ENCODE measurements at regions not wholly inside any gene's neighbourhood (a gene's known extent, or its start where the extent isn't known, plus 50 kb on each side); places are given as distances from the start of the nearest gene placed in this dataset.
A peak's percentile ranks its signal among the peaks of the same experiment; 100 is the strongest.
"Not testable (repeated sequence)": the region's sequence is repeated elsewhere in the genome, so short reads cannot be mapped to it uniquely, and the experiment has no call there.

DNA sequence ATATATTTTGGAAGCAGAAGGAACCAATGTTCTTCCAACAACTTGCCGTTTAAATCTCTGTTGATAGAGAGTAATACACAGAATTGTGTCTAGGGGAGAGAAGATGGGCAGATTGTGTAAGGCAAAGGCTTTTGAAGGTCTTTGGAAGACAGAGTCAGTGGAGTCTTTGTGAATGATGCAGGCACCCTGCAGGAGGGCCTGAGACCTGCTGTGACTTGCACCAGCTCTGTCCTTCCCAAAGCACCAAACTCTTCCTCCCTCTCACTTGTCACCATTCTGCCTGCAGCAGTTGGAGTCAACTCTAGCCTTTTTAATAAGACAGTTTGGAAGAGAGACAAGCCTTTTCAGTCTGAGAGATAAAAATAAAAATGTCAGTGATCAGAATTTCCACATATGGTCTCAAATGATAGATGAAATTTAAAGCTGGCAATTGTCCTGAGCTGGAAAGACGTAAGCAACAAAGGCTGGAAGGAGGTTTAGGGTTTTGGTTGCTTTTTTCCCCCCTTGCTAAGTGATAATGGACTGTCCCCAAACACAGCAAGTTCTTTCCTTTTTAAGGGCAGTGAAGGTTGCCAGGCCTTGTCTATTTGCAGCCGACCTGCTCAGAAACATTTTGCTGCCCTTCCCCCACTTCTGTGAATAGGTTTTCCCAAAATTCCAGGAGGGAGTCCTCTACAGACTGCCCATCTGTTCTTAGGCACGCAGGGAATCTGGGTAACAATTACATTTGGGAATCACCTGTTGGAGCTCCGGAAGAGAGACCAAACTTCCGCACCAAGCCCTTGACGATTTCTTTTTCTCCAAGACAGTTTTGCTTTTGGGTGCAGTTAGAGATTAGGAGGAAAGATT, 103.0 kb upstream of the NTF3 start:
- DNase-seq: no peak

DNA sequence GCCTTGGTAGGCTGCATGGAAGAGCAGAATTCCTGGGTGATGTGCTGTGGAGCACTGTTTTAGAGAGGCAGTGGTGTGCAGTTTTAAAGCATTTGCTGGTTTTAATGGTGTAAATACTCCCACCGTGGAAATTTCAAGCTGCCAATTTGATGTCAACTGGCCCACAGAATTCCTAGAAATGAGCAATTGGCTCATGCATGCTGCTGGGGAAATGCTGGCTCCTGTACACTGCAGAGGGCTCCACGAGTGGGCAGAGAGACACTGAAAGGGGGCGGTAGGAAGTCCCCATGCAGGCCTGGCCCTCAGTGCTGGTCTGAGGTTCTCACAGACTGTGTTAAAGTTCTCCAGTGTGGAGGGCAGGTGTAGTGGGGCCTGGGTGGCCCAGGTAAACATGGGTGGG, 99.4 kb upstream of the NTF3 start:
- no peak for DNase-seq

DNA sequence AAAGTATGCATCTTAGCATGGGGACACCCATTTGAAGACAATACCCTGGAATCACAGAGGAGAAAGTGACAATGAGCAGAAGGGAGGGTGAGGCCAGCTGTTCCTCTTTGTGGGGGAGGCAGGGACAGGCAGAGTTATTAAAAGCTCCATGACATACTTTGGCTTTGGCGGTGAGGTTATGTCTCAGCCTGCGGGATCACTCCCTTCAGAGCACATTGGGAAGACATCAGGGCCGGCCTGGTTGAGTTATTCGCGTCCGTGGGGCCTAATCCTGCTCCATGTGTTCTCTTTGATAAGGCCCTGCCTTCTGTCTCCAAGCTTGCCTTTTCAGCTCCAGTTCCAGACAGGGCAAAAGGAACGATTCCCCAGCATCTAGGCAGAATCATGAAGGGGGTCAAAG, 98.8 kb upstream of the NTF3 start:
- DNase-seq: no peak

DNA sequence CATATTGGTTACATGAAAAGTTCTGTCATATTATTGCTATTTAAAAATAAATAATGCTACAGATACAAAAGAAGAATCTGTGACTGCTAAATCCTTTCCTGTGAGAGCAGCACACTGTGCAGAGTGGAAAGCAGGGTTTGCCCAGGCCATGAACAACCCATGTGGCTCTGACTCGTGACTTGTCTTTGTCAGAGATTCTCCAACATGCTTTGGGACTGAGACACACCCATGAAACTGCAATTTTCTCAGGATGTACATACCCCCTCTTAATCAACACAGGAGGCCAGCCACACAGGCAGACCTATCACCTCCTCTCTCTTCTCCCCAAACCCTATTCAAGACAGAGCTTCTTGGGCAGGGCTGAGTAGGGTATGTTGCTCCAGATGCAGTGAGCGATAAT, 96.8 kb upstream of the NTF3 start:
- no peak for DNase-seq

DNA sequence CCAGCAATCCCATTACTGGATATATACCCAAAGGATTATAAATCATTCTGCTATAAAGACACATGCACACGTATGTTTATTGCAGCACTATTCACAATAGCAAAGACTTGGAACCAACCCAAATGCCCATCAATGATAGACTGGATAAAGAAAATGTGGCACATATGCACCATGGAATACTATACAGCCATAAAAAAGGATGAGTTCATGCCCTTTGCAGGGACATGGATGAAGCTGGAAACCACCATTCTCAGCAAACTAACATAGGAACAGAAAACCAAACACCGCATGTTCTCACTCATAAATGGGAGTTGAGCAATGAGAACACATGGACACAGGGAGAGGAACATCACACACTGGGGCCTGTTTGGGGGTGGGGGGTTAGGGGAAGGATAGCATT, 90.8 kb upstream of the NTF3 start:
- not testable (repeated sequence) for DNase-seq

DNA sequence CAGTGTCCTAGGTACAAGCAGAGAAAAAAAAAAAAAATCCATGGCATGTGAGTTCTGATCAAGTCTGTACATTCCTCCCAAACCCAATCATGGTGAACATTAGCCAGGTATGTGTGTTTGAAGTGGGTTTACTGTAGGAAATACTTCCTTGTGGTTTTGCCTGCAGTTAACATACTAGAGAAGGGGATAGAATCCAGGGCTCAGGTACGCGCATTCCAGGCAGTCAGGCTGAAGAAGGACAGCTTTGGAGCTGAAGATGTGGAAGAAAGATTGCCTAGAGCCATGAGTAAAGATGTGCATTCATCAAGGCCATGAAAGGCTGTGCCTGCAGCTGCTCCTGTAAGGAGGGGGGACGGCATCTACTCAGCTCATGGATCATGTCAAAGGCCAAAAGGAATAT, 88.2 kb upstream of the NTF3 start:
- DNase-seq: no peak

DNA sequence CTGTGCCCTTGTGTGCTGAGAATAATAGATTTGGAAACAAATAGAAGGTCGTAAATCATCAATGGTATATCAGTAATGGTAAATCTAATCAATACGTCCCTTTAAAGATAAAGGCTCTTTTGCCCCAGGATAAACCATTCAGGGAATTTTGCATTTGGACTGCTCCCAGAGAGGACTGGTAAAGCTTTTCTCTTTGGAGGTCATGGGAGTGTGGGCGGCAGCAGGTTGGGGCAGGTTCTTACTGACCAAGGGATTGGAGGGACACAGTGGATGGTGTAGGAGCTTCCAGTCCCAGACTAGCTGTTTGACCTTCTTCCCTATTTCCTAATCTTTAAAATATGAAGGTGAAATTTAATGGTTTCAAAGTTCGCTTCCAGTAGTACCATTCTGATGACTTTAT, 87.8 kb upstream of the NTF3 start:
- DNase-seq: no peak

DNA sequence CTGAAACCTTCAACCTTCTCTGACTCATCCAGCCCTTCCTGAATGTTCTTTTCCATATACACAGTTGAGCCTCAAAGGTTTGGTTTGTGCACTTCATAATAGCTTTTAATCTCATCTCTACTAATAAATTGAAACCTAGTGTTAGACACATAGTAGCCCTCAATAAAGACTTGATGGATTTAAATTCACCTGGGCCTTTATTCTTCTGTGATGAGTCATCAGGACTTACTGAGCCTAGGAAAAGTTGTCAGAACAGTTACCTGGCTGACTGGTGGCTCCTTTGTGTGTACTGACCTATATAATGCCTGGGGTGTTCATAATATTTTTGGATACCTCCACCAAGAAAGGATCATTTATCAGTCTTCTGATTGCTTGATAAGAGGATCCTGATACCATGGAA, 86.4 kb upstream of the NTF3 start:
- no peak for DNase-seq

DNA sequence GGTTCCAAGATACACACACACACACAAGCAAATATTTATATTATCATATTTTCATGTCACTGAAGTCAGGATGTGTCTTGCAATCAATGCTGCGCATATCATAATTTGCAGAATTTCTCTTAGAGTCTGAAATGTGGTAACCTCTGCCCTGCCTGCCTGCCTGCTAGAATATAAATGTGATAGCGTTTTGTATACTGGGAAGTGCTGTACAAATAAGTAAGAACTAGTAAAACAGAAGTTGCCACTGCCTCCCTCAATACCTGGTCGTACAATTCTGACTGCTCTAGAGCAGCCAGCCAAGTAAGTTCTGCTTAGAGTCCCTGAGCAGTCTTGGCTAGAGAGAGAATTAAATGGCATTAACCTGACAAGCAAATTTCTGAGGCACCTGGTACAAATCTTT, 83.9 kb upstream of the NTF3 start:
- DNase-seq: no peak

DNA sequence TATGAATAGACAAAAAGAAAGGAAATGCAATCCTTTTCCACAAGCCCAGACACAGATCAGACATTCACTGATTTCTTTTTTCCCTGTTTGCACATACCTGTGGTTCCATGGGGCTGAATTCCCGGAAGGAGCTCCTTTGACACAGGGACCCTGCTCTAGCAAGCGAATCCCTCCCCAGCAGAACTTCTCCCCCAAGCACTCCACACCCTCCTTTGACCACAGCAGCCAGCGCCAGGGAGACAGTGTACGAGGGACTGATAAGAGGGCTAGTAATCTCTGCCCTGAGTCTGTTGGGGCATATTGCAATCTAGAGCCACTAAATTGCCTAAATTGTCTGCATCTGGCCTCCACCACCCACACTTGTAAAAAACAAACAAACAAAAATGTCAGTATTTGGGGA, 83.4 kb upstream of the NTF3 start:
- no peak for DNase-seq

DNA sequence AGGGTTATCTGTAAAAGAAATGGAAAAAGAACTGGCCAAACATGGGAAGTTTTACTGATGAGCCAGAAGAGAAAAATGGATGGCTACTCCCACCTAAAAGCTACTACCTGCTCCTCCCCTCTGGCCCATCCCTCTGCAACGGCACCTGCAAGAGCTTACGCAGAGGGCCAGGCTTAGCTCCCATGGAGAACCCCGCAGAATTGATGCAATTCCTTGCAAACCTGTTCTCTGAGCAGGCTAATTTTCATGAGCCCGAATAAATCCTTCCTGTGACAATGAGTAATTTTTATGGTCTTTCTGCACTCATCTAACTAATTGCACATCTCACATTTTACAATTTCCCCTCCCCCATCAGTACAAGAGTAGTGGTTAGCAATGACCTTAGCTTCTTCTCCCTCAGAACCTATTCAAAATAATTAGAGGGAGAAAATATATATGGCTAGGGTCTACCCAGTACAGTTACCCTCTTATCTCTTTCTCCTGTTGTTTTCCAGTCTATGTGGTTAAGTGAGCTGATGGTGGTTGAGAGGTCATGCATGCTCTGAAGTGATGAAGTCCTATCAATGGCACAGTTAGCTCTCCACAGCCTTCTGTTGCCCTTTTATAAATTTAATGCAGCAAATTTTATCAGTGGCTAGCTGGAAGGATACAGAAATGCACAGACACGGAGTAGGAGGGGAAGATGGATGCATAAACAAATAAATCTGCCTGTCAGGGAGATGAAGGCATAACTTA, 67.7 kb upstream of the NTF3 start:
- DNase-seq: no peak

DNA sequence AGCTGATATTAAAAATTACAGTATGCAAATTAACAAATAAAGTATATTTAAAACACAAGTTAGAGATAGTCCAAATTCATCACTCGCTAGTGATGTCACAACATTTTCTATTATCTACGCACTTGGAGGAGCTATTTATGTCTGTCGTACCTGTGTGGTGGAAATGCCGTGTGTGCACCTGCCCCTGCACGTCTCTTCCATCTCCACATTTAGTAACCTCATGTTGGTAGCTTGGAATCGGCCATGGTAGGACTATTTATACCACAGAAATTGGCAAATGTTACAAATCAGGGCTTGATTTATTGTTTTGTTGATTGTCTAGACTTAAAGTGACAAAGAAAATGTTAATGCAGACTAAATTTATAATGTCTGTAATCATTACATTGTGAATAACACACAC, 62.6 kb upstream of the NTF3 start:
- no peak for DNase-seq

DNA sequence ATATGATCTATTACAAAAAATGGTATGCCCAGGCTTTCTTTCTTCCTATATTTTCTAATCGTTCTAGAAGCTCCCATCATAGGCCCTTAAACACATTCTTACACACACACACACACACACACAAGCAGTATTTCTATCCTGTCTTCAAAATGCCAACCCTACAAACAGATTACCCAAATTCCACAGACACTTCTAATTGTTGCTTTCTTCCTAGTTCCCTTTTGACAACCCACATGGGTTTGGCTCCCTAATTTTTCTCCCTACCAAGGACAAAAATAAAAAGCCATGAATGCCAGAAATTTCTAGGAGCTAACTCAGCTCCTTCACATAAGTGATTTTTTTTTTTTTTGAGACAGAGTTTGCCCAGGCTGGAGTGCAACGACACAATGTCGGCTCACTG, 60.3 kb upstream of the NTF3 start:
- no peak for DNase-seq

DNA sequence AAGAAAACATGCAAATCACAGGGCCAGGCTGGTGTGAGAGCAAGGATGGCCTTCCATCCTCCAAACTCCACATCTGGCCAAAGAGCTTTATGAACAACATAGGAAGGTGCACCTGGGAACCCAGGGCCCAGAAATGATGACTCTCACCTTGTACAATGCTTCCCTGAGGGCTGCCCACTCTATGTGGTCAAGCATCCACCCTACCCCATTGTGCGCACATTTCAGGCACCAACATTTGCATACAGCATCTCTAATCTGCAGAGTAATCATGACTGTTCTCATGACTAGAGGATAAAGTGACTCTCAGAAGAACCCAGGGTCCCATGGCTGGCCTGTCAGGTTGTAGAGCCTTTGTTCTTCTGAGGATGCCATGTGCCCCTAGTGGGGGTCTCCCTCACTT, 57.2 kb upstream of the NTF3 start:
- no peak for DNase-seq

DNA sequence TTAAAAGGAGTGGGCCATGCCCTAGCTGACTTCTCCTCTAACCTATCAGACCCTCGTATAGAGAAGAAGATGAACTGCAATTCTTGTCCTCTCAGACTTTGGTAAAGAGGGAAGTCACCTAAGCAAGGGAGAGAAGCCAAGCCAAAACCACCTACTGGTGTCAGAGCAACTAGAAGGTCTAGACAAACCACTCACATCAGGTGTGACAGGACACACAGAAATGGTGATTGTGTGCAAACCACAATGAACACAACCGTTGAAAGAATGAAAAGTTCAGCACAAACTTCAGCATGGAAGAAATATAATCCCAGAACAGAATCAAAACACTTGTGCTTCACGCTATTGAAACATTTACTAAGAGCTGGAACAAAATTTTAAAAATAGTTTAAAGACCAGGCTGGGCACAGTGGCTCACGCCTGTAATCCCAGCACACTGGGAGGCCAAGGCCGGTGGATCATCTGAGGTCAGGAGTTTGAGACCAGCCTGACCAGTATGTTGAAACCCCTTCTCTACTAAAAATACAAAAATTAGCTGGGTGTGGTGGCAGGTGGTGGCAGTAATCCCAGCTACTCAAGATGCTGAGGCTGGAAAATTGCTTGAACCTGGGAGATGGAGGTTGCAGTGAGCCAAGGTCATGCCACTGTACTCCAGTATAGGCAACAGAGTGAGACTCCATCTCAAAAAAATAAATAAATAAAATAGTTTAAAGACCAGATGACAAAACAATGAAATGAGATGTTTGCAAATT, 56.2 kb upstream of the NTF3 start:
- no peak for DNase-seq

DNA sequence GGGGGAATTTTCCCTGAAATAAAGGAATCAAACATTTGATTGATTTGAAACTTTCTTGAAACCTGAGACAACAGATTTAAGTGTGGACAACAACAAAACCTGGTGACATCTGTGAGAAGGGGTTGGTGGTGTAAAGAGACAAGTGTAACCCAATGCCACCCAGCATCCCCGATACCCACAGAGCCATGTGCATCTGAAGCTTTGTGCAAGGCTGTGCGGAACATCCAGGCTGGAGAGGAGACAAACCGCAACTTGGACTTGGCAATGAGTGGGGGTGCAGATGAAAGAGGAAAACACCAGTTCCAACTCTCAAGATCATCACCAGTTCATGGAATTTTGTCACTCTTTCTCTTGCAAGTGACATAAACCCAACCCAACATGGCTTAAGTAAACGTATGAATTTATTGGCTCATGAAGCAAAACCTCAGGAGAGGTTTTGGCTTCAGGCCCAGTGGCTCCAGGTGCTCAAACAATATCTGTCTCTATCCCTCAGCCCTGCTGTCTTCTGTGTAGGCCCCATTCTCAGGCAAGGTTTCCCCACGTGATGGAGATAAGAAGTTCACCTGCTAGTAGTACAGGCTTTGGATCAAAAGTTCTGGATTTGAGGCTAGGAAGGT, 55.2 kb upstream of the NTF3 start:
- peak; percentile 66 for DNase-seq

DNA sequence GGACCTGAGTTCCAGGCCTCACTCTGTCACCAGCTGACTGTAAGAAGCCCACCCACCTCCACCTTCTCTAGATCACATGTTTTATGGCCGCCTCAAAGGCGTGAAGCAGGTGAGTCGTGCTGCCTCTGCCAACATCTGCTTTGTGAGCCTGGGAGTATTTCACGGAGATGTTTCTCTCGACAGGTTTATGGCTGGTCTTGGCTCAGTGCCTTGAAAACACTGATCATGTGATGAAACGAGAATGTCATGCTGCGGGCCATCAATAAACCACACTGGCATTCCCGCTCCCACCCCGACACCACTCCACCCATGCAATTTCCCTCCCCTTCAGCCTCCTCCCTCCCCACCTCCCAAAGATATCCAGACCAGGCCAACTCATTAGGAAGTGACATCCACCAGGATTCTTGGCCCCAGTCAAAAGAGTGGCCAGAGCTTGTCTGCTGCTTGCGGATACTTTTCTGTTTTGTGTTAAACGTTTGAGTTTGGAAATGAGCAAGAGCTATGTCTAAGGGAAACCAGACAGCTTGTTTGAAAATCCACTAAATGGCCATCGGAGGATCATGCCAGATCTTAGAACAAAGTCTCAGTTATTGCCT, 53.8 kb upstream of the NTF3 start:
- DNase-seq: peak; percentile 75

DNA sequence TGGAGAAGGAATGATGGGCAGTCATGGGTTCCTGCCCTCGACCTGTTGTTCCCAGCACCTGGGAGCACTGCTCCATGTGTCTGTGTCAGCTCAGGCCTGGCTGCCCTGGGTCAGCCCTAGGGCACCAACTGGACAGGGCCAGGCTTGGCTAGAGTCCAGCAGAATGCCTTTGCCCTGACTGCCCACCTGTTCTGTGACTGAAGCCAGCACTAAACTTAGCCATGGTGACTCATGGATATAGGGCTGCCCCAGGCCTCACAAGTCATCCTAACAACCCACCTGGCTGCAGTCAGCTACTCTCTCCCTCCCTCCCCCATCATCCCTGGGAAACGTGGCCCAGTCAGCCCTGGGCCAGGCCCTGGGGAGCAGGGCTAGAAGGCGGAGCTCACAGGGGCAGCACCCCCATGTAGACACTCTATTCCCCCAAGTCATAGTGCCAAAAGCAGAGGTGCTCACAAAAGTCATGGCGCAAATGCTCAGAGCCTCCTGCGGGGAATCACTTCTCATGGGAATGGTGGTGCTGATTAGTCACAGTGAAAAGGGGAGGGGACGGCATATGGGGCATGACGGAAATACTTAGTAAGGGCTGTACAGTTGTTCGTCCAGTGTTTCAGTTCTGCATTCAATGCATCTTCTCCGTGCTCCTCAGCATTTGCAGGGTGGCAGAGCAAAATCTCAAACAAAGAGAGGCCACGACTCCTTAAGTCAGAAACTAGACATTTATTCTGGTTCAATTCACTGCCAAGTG, 52.0 kb upstream of the NTF3 start:
- DNase-seq: peak; percentile 4
